Fibroblast of skin of left biceps (primary cell): ENCODE measurements at regions not wholly inside any gene's neighbourhood (a gene's known extent, or its start where the extent isn't known, plus 50 kb on each side); places are given as distances from the start of the nearest gene placed in this dataset.

ENCODE experiments used
- DNase-seq, 2 experiments: peaks; one replicate each; pipeline ENCODE4 v3.0.0-alpha.2; 2013; ENCODE audit warnings: low read depth in 2 of 2

DNA sequence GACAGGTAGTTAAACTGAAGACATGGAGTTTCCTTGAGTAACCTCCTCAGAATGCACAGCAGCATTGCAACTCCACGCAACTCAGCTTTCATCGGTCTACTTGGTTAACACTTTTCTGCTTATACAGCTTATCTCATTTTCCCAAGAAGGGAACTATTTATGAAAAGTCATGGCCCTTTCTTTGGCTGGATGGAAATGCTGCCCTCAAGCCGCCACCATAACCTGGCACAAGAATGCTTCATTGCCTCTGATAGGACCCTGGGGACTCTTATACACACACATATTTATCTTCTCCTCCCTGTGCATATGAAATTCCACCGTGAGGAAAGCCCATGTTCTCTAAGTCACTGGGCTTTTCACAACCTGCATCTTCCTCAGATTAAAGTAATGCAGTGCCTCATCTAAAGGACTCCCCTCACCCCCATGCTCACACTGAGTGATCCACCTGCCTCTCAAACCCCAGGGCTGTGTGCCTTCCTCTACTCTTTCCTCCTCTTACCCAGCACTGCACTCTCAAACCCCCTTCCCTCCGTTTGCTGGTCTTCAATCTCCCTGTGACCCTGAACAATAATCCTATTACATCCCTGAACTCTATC lies 192.0 kb upstream of the HNRNPA3 start:
- DNase-seq = no peak

- no peak for DNase-seq
Observed at GRCh38 chr2:177021706-177022343, 190.8 kb upstream of the HNRNPA3 start.

- no peak for DNase-seq
Observed at GRCh38 chr2:177024765-177025164, 187.8 kb upstream of the HNRNPA3 start.

DNA sequence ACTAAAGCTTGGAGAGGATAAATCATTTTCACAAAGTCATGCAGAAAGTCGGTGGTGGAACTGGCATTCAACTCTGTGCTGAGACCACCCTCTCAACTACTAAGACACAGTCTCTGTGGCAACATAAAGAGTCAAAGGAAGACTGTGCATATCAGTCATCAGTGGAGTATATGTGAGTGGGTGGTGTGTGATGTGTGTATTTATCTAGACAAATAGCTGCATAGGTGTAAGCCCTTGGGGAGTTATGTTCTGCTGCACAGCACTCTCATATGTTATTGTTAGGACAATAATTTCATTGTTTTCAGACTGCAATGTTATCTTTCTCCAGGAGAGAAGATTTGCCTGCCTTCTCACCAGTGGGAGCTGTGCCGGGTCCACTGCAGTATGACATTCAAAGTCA lies 186.3 kb upstream of the HNRNPA3 start:
- DNase-seq = no peak

GRCh38 chr2:177026956-177027355 lies 185.6 kb upstream of the HNRNPA3 start:
- no peak for DNase-seq

- no peak for DNase-seq
Observed at GRCh38 chr2:177028296-177028695, 184.3 kb upstream of the HNRNPA3 start.

DNA sequence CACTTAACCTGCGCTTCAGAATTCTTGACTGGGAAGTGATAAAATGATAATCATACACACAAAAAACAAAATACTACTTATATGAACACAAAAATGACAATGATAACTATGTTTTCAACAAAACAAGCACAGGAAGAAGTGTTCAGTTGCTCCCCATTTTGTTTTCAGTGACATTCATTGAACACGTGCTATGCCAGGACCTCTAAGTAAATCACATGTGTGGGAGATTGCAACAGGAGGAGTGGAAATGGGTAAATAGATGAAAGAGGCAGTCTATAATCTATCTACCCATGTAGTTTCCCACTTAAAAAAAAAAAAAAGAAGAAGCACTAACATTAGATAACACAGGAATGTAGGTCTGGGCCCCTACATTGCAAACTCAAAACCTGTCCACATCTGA lies 183.5 kb upstream of the HNRNPA3 start:
- no peak for DNase-seq

DNA sequence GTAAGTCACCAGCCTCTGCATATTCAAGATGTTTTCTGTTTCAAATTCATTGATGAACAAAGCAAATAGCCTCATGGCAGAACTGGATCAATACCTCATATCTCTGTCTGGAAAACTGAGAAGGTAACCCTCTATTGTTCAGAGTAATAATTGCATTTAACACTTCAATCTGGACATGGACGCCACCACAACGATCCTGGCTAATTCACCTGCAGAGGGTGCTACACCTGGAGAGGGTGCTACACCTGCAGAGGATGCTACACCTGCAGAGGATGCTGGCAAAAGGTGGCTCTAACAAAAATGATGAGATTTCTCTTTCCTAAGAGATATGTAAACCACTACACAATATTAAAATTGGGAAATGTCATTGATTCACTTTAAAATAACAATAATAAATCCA lies 183.1 kb upstream of the HNRNPA3 start:
- DNase-seq = no peak

GRCh38 chr2:177029901-177030300 lies 182.7 kb upstream of the HNRNPA3 start:
- no peak for DNase-seq

GRCh38 chr2:177030451-177031105 lies 182.0 kb upstream of the HNRNPA3 start:
- no peak for DNase-seq

GRCh38 chr2:177031438-177032180 lies 181.0 kb upstream of the HNRNPA3 start:
- DNase-seq = no peak

- DNase-seq = no peak
Observed at GRCh38 chr2:177036747-177037146, 175.8 kb upstream of the HNRNPA3 start.

DNA sequence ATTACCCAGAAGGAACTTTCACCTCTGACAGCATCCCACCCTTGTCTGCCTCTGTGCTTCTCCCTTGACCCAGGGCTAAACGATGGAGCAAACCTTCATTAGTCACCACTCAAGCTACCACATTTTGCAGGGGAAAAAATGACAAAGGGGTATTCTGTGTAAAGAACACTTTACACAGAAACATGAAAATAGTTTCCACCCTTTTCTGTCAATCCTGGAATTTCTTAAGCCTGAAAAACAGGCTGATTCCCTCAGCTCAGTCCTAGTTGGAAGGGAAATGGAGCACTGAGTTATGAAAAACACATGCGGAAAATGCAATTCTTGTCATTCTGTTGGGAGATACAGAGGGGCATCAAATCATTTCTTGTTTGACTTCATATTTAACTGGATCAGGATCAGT lies 175.0 kb upstream of the HNRNPA3 start:
- no peak for DNase-seq

- peak; percentile 24 to 43 for DNase-seq
Observed at GRCh38 chr2:177038787-177039484, 173.7 kb upstream of the HNRNPA3 start.

GRCh38 chr2:177042311-177042710 lies 170.3 kb upstream of the HNRNPA3 start:
- no peak for DNase-seq

DNA sequence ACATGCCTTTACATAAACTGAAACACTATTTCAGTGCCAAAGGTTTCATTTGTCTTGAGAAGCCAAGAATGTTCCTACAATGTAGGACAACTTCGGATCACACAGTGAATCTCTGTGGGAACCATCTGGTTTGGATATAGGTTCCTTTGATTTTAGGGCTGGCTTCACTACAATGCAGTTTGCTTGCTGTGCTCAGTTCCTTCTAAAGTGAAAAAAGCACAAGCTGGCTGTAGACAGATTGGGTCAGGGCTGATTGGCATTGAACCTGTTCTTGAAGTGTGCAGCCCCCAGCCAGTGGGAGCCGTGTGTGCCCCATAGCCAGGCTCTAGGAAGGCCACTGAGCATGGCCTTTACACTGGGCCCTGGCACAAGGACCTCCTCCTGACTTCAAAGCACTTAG lies 167.9 kb upstream of the HNRNPA3 start:
- no peak for DNase-seq

GRCh38 chr2:177048981-177049380 lies 163.6 kb upstream of the HNRNPA3 start:
- DNase-seq = no peak

- DNase-seq = no peak
Observed at GRCh38 chr2:177051278-177051677, 161.3 kb upstream of the HNRNPA3 start.

GRCh38 chr2:177052471-177052870 lies 160.1 kb upstream of the HNRNPA3 start:
- no peak for DNase-seq

DNA sequence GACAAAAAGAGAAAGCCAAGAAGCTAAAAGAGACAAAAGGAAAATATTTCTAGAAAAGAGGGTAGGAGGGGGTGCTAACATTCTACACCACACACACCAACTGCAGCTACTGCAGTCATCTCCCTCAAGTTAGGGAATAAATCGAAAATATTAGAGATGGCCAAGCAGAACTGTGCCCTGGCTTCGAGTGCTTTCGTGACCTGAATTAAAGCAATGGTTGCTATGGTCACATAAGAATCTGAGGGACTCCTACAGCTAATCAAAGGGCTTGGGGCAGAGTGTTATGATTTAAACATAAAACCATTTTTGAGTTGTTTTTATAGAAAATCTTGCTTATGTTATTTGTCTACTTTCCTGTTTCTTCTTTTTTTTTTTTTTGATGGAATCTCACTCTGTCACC lies 159.6 kb upstream of the HNRNPA3 start:
- DNase-seq = no peak

DNA sequence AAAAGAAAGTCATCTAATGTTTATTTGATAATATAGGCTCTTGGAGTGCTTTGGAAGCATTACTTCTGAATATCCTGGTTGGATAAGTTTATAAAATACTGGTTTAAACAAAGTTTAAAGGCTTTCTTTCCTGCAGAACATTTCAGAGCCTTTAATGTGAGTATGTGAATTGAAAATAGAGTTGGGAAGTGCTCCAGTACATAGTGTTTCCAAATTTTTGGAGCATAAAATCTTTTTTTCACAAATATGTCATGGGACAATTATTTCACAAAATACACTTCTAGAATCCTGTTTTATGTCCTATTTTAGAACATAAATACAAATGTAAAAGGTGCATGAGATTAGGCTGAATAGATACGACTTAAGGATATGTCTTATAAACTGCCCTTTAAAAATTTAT lies 158.9 kb upstream of the HNRNPA3 start:
- no peak for DNase-seq

DNA sequence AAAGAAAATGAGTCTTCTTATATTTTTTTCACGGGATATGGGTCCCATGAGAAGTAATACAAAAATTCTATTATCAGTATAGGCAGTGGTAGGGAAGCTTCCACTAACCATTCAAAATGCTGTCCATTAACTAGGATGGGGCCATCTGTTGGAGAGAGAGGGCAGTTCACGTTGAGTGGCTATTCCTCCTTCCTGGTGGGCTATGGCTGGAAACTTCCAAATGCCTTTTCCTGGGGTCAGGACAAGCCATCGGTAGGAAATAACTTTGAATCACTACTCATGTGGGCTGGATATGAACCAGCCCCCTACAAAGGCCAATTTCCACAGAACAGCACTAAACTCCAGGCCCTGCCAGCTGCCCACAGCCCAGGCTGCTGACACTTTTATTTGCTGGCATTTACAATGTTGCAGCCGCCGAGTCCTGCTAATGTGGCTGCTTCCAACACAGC lies 156.1 kb upstream of the HNRNPA3 start:
- DNase-seq = no peak
